ENCODE measurements at regions not wholly inside any gene's neighbourhood (a gene's known extent, or its start where the extent isn't known, plus 50 kb on each side); places are given as distances from the start of the nearest gene placed in this dataset.

- H3K4me3 ChIP-seq (ENCODE audit: low read depth, low read length), result no peak overlapping the region
- no peak for TF ChIP-seq MAX (IDR thresholded peaks at IDR 0.05; ENCODE audit: low read depth, low read length)
- no peak for TF ChIP-seq CTCF (IDR thresholded peaks at IDR 0.05; ENCODE audit: low read depth, low read length)
- no peak for DNase-seq (ENCODE audit: low read depth)
Measured at GRCh38 chr2:778731-779350, 101.6 kb upstream of the TMEM18 start.

GRCh38 chr2:777546-777945 lies 100.3 kb upstream of the TMEM18 start:
- no peak overlapping the region for H3K4me3 ChIP-seq (ENCODE audit: low read depth, low read length)
- TF ChIP-seq CTCF (IDR thresholded peaks at IDR 0.05; ENCODE audit: low read depth, low read length), result no peak
- no peak for TF ChIP-seq MYC (IDR thresholded peaks at IDR 0.05; ENCODE audit: low read depth, low read length)
- TF ChIP-seq MAX (IDR thresholded peaks at IDR 0.05; ENCODE audit: low read depth, low read length), result no peak
- TF ChIP-seq POLR2A (IDR thresholded peaks at IDR 0.05; ENCODE audit: extremely low read depth, insufficient read length), result no peak

GRCh38 chr2:777051-777450 lies 99.8 kb upstream of the TMEM18 start:
- no peak for DNase-seq (ENCODE audit: low read depth)
- TF ChIP-seq POLR2A (IDR thresholded peaks at IDR 0.05; ENCODE audit: extremely low read depth, insufficient read length) (no peak), CTCF (IDR thresholded peaks at IDR 0.05; ENCODE audit: low read depth, low read length) (no peak), MYC (IDR thresholded peaks at IDR 0.05; ENCODE audit: low read depth, low read length) (no peak), MAX (IDR thresholded peaks at IDR 0.05; ENCODE audit: low read depth, low read length) (no peak)

More at GRCh38 chr2:777546-777945, 100.3 kb upstream of the TMEM18 start:
- DNase-seq (ENCODE audit: low read depth), result no peak

GRCh38 chr2:776487-776886 lies 99.3 kb upstream of the TMEM18 start:
- DNase-seq (ENCODE audit: low read depth), result no peak
- no peak overlapping the region for H3K4me3 ChIP-seq (ENCODE audit: low read depth, low read length)

More at GRCh38 chr2:777051-777450, 99.8 kb upstream of the TMEM18 start:
- H3K4me3 ChIP-seq (ENCODE audit: low read depth, low read length), result no peak overlapping the region

GRCh38 chr2:776038-776437 lies 98.8 kb upstream of the TMEM18 start:
- DNase-seq (ENCODE audit: low read depth), result peak; percentile 35
- no peak for TF ChIP-seq POLR2A (IDR thresholded peaks at IDR 0.05; ENCODE audit: extremely low read depth, insufficient read length)
- no peak for TF ChIP-seq CTCF (IDR thresholded peaks at IDR 0.05; ENCODE audit: low read depth, low read length)
- no peak for TF ChIP-seq MYC (IDR thresholded peaks at IDR 0.05; ENCODE audit: low read depth, low read length)
- no peak for TF ChIP-seq MAX (IDR thresholded peaks at IDR 0.05; ENCODE audit: low read depth, low read length)
- H3K4me3 ChIP-seq (ENCODE audit: low read depth, low read length), result no peak overlapping the region

More at GRCh38 chr2:776487-776886, 99.3 kb upstream of the TMEM18 start:
- TF ChIP-seq POLR2A (IDR thresholded peaks at IDR 0.05; ENCODE audit: extremely low read depth, insufficient read length), result no peak
- TF ChIP-seq MAX (IDR thresholded peaks at IDR 0.05; ENCODE audit: low read depth, low read length), result no peak
- TF ChIP-seq CTCF (IDR thresholded peaks at IDR 0.05; ENCODE audit: low read depth, low read length), result no peak
- no peak for TF ChIP-seq MYC (IDR thresholded peaks at IDR 0.05; ENCODE audit: low read depth, low read length)

Measured in NB4 (cell line).